ENCODE measurements at regions not wholly inside any gene's neighbourhood (a gene's known extent, or its start where the extent isn't known, plus 50 kb on each side); places are given as distances from the start of the nearest gene placed in this dataset.

DNA sequence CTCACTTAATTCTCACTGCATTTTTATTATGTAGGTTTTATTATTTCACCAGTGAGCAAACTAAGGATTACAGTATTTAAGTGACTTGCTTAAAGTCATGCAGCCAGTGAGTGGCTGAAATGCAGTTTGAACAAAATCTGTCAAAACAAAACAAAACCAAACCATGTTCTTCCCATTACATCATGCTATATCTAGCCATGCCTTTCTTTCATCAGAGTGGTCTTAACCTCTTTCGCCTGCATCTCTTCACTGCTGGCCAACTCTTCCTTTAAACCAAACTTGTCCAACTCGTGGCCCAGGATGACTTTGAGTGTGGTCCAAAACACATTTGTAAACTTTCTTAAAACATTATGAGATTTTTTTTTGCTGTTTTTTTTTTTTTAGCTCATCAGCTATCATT lies 223.2 kb downstream of the PCDH7 start:
- no peak for DNase-seq

DNA sequence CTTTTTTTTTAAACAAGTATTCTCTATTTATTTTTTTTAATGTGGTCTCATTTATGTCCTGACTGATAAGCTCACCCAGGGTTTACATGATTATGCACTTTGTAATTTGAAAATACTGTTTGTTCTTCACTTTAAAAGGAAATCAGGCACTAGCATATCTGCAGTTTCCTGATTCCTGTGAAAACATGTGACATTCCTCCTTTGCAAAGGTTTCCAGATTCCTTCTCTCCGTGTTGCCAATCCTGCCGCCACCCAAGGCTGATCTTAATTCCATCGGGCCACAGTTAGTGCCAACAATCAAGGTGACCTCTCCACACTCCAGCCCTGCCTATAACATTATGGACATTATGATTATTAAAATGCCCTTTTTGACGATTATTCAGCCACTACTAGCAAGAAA lies 225.4 kb downstream of the PCDH7 start:
- no peak for DNase-seq

- DNase-seq = no peak
These were observed 226.1 kb downstream of the PCDH7 start for GRCh38 chr4:30946288-30946687.

DNA sequence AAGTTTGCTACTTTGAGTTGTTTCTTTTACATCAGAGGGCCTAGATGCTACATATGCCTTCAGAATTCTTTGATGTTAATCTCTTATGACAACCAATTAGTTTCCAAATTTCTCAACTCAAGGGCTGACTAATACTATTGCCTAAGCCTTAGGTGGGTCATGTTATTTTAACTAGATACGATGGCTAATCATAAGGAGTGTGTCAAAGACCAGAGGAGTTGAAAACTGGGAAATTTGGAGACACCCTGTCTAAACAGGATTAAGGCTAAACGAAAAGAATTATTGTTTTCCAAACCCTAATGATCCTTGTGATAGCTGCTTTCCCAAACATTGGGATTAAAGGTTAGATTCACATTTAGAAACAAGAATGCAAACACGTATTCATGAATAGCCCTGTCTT lies 228.5 kb downstream of the PCDH7 start:
- DNase-seq = no peak

DNA sequence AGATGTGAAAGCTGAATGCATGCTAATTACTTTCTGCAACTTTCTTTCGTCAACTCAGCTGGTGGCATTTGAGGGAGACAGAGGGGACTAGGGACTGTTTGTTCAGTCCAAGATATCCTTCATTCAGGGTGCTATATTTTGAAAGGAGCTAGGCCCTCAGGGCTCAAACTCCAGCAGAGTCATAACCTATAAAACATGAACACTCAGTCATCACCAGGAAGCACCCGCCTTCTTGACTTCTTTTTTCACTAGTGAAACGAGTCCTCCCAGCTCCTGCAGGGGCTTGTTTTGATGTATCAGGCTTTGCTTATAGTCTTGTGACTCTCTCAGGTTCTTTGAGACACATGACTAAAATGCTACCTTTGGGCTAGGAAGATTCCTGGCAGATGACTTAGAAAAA lies 230.6 kb downstream of the PCDH7 start:
- DNase-seq = no peak

DNA sequence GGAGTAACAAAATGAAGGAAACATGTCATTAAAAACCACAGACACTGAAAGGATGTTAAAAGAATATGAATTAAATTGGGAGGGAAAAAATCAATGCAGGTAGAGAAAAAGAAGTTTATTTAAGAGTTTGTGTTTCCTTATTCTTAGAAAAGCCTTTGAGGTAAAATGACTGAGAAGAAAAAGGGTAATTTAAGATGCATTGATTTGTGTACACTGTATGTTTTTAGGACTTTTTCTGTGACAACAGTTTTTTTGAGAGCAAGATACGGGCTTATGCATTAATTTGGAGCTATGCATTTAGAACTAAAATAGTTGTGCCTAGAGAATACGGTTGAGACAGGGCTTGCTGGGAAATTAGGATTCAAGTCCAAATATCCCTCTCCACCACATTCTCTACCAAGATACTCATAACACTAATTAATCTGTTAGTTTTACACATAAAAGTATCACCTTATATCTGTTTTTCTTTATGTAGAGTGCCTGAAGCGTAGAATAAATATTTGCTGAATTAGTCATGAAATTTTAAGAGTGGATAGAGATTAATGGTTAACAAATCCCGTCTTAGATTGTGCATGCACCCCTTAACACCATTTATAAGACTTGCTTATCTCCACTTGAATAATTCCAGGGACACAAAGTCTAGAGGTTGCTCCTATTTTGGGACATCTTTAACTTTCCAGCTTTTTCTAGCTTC lies 232.5 kb downstream of the PCDH7 start:
- DNase-seq = no peak

DNA sequence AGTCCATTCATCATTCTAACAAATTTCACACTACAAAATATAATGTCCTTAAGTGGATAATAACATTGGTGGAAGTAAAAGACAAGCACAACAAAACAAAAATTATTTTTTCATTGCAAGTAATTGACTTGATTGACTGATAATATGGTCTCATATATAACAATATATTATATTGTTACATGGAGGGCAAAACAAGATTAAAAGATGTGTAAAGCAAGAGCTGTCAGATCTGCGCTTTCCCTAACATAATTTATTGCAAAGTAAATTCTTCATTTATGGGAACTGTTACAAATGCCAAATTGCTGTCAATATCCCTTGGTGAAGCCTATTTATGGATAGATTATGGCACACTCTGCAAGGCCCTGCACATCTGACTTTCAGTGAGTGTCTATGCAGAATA lies 233.6 kb downstream of the PCDH7 start:
- DNase-seq = no peak

DNA sequence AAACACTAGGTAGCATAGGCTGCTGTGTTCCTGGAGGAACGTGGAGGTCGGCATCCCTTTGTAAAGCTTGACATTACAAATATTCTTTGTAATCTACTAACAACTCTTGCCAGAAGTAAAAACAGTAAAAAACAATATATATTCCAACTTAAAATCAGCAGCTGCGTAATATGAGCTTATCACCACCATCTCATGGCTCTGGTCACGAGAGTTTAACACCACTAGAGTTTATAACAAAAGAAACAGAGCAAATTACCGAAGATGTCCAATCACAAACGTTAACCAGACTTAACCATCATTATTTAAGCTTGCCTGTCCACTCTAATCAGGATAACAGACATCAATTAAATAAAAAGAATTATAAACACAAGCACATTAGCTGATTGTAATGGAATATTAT lies 236.7 kb downstream of the PCDH7 start:
- no peak for DNase-seq

GRCh38 chr4:30957706-30958105 lies 237.5 kb downstream of the PCDH7 start:
- DNase-seq = no peak

DNA sequence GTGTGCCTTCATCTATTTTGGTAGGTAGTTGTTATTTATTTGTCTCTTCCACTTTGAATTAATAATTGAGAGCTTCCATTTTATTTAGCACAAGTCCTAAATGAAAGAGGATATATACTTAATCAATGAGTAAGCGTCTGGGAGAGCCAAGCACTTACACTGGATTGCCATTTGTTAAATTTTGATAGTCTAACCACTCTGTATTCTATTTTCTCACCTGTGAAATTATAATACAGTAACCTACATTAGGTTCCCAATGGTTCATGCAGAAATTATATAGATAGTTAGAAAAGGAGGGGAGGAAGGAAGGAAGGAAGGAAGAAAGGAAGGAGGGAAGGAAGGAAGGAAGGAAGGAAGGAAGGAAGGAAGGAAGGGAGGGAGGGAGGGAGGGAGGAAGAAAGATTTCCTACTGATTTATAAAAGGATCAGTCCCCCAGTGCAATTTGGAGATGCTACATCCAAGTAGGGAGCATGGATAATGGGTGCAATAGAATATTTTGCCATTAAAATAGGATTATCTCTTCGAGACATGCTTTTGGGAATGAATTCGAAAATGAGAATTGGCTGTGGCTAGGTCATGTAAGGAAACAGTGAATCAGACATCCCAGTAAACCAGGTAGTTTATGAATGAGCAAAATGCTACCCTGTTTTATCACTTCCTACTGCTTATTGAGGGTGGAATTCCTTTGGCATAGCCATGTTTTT lies 239.8 kb downstream of the PCDH7 start:
- no peak for DNase-seq

DNA sequence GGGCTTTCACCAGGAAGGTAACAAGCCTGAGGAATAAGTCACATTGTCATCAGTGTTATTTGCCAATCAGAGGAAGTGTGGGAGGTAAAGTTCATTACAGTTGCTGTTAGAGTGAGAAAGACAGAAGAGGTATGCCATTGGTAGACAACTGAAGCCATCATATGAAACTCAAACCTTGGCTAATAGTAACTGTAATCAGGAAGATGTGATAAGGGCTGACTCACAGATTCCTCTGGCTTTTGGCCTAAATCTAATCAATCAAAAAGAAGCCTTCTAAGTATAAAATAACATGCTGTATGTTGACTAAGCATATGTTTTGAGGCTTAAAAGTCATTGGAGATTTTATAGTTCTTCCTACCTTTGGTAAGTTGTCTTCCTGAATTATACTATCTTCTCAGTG lies 242.8 kb downstream of the PCDH7 start:
- no peak for DNase-seq

DNA sequence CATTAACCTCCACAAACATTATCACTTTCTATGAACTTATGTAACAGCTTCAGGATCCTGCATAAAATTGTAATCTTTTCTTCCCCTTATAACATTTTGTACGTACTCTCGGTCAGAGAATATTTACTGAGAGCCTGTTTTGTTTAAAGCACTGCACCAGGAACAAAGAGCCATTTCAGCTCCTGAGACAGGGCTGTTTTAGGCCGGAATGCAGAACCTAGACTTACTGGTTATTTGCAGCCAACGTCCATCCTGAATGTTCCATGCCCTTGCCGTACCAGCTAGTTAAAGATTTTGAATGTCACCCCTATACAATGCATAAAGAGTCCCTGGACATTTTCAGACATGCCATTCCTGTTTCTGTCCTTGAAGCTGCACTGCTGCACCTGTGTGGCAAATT lies 248.8 kb downstream of the PCDH7 start:
- no peak for DNase-seq

DNA sequence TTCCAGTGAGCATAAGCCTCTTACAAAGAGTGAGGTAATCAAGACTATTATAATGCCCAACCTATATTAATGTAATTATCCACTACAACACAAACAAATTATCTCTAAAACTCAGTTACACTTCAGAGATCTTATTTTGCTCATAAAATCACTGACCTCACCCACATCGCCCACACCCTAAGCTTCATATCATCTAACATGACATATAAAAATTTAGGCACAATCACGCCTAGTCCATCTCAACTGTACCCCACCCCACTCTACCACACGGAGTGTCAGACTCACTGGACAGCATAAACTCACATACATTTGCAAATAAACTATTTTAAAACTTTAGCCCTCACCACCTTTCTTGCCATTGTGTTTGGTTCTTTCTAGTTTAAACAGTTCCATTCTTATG lies 252.4 kb downstream of the PCDH7 start:
- no peak for DNase-seq

- DNase-seq = no peak
These were observed 253.8 kb downstream of the PCDH7 start for GRCh38 chr4:30973993-30974392.

DNA sequence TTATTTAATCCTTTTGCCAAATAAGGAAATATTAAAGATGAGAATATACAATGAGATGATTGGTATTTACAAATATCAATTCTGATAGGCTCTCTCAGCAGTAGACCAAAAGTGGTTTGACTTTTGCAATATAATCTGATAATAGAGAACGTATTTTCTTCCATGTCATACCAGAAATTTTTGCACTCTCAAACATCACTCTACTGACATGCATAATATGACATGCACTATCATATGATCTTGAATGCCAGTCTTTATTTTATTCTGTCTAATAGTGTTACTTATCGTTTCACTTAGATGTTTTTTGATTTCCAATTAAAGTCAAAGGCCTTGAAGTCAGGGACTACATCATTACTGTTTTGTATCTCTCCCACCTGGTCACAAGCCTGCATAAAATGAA lies 259.2 kb downstream of the PCDH7 start:
- DNase-seq = no peak

DNA sequence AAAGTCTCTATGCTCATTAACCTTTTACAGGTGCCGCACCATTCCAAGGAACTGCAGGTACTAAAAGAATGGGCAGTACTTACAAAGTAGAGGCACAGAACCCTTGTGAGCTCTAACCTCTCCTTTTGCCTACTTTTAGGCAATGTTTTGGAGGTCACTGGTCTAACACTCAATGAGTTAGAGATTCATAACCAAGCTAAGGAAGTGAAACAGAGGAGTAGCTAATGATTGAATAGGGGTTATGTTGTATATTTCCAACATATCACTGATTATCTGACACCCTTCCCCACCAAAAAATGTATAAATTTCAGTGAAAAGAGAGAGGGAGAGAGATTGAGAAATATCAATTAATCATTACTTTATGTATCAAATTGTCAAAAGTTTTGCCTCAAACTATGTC lies 269.3 kb downstream of the PCDH7 start:
- DNase-seq = no peak

GRCh38 chr4:30996841-30997240 lies 276.7 kb downstream of the PCDH7 start:
- DNase-seq = no peak

GRCh38 chr4:31005037-31005436 lies 284.9 kb downstream of the PCDH7 start:
- DNase-seq = no peak

- DNase-seq = no peak
These were observed 287.7 kb downstream of the PCDH7 start for GRCh38 chr4:31007858-31008257.

- DNase-seq = no peak
These were observed 289.8 kb downstream of the PCDH7 start for GRCh38 chr4:31009926-31010325.

DNA sequence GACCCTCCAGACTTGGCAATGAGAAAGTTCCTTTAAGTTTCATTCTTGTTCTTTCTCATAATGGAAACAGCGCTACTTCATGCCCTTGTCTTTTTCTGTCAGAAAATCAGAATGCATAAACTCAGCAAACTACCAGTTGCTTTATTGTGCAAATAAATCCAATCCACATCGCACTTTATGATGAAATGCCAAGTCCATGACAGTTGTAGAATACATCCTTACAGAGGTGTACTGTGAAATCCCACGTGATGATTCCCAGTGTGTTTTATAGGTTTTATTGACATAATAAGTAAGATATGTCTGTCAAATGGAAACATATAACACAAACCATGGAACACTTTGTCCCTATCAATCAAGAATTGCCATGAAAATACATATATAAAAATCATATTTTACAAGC lies 295.0 kb downstream of the PCDH7 start:
- no peak for DNase-seq

DNA sequence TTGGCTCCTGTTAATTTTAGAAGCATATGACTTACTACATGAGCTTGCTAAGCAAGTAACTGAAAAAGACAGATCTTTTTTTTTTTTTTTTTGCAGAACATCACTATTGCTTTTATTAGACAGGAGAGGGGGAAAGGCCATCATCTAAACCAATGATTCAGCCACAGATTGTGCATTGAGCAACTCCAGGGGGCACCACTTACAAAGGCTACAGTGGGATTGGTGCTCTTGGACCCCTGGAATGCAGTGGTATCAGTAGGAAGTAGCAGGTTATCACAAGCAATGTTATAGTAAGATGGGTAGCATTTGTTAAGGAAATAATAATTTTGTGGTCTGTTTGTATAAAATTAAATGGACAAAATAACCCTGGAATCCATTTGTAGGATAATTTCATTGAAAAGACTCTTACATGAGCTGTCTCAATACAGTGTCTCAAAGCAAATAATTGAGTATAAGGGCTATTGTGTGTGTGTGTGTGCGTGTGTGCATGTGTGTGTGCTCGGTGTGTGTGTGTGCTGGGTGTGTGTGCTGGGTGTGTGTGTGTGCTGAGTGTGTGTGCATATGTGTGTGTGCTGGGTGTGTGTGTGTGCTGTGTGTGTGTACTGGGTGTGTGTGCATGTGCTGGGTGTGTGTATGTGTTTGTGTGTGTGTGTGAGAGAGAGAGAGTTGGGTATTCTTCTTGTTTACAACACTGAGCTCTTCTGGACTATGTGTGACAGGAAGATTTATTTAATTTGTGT lies 296.3 kb downstream of the PCDH7 start:
- no peak for DNase-seq

DNA sequence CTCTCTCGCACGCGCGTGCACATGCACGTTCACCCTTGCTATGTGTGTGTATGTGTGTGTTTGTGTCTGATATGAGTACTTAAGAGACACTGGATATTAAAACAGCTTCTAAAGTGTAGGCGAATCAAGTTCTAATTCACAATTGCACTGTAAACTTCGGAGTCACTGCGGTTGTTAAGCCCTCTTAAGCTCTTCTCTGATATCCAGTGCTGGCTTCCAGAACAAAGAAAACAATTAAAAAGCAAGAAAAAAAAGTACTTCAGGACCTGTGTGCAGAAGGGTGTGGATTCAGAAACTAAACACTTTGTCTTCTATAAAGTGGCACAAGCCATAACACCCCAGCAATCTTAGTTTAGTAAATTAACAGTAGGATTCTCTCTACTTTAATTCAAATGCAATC lies 300.2 kb downstream of the PCDH7 start:
- no peak for DNase-seq

- DNase-seq = no peak
These were observed 300.8 kb downstream of the PCDH7 start for GRCh38 chr4:31021008-31021407.

Measured in stimulated activated CD4-positive, alpha-beta T cell treated with anti-CD3 and anti-CD28 coated beads, Interleukin-4, amount 100 ng/mL, for 4 hours (primary cell).